ENCODE measurements at regions not wholly inside any gene's neighbourhood (a gene's known extent, or its start where the extent isn't known, plus 50 kb on each side); places are given as distances from the start of the nearest gene placed in this dataset.

- no peak for DNase-seq (ENCODE audit: low read depth in 4 of 4, low spot score in 1 of 4)
These were observed 52.2 kb upstream of the DAB2IP start for GRCh38 chr9:121598965-121599871.

- no peak for DNase-seq (ENCODE audit: low read depth in 4 of 4, low spot score in 1 of 4)
These were observed 51.4 kb upstream of the DAB2IP start for GRCh38 chr9:121599872-121600585.

- DNase-seq (ENCODE audit: low read depth in 4 of 4, low spot score in 1 of 4), result no peak
These were observed 50.2 kb upstream of the DAB2IP start for GRCh38 chr9:121601194-121601593.
